ENCODE measurements at regions not wholly inside any gene's neighbourhood (a gene's known extent, or its start where the extent isn't known, plus 50 kb on each side); places are given as distances from the start of the nearest gene placed in this dataset.

DNA sequence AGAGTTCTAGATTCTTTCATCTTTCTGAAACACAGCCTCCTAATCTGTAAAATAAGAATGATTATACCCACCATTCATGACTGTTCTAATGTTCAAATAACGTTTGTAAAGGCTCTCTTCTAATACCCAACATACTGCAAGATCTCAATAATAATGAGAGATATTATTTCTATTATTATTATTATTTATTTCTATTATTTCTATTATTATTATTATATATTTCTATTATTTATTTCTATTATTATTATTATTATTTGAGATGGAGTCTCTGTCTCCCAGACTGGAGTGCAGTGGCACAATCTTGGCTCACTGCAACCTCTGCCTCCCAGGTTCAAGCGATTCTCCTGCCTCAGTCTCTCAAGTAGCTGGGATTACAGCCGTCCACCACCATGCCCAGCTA is 395.5 kb downstream of the EFNB2 start:
- no peak for TF ChIP-seq CTCF (IDR thresholded peaks at IDR 0.05)
- ATAC-seq (ENCODE audit: low FRiP score) (no peak), DNase-seq (ENCODE audit: low spot score) (no peak)

- no peak for DNase-seq (ENCODE audit: low spot score)
- ATAC-seq (ENCODE audit: low FRiP score) = no peak
- no peak for TF ChIP-seq CTCF (IDR thresholded peaks at IDR 0.05)
Measured at GRCh38 chr13:106139377-106139776, 396.1 kb downstream of the EFNB2 start.

DNA sequence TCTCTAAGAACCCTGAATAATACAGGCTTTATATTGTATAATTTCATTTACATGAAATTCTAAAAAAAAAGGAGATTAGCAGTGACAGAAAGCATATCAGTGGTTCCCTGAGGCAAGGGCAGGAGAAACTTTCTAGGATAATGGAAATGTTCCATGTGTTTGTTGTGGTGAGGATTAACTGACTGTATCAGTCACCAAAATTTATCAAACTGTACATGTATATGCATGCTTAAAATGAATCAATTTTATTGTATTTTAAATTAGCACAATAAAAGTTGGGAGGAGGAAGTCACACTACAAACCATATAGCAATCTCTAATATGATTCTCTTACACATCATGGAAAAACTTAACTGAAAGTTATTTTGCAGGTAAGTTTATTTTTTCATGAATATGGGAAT is 396.8 kb downstream of the EFNB2 start:
- DNase-seq (ENCODE audit: low spot score) (no peak), ATAC-seq (ENCODE audit: low FRiP score) (no peak)
- no peak for TF ChIP-seq CTCF (IDR thresholded peaks at IDR 0.05)

DNA sequence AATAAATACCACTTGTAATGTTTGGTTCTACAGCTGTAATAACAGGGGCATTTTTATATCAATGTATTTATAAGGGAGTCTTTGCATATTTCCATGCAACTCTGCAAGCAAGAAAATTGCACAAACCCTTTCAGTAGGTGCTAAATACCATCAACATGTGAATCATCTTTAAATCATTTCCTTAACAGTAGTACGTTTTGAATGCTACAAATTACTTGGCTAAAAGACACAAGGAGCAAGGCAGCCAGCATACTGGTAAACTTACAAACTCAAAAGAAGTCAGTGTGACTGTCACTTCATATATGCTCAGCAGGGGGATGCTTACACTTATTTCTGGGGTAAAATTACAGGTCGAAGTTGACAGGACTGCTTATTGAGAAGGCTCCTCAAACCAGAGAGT is 402.4 kb downstream of the EFNB2 start:
- ATAC-seq (ENCODE audit: low FRiP score) (no peak), DNase-seq (ENCODE audit: low spot score) (no peak)
- no peak for TF ChIP-seq CTCF (IDR thresholded peaks at IDR 0.05)

- DNase-seq (ENCODE audit: low spot score) (no peak), ATAC-seq (ENCODE audit: low FRiP score) (no peak)
- no peak for TF ChIP-seq CTCF (IDR thresholded peaks at IDR 0.05)
Measured at GRCh38 chr13:106132216-106132615, 403.2 kb downstream of the EFNB2 start.

DNA sequence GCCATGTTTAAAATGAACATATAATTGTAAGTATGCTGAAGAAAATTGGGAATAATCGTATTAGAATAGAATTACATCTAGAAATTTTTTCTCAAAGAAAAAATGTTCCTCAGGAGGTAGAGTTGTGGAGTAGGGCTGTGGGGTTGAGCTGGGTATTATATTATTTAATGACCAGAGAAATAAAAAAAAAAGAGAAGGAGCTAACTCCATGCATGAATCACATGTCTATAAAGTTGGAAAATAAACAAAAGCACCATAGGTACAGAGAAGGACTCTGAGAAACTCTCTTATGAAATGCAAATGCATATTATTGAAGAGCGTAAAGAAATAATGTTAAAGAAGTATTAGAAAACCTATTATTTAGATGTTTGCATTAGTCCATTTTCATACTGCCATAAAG is 405.5 kb downstream of the EFNB2 start:
- no peak for DNase-seq (ENCODE audit: low spot score)
- no peak for ATAC-seq (ENCODE audit: low FRiP score)
- TF ChIP-seq CTCF (IDR thresholded peaks at IDR 0.05) = no peak

DNA sequence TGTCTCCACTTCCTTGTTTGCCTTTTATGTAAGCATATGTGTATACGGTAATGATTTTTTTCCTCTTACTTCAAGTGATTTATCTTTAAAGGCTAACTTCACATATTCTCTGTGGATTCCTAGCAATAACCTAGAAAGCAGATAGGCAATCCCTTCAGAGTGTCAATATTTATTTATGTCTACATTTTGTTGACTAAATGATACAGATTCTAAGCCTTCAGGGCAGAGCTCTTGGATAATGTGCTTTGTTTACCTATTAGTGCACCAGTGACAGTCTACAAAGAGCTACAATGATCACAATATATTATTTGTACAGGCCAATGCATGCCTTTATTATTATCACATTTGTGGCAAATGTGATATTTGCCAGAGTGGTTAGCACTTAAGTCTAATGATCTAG is 406.2 kb downstream of the EFNB2 start:
- no peak for ATAC-seq (ENCODE audit: low FRiP score)

More for the DNA sequence above, 406.2 kb downstream of the EFNB2 start:
- no peak for DNase-seq (ENCODE audit: low spot score)
- TF ChIP-seq CTCF (IDR thresholded peaks at IDR 0.05) = no peak

All from omental fat pad (tissue), 3 donors.